Sigmoid colon (tissue), 4 donors: ENCODE measurements at regions not wholly inside any gene's neighbourhood (a gene's known extent, or its start where the extent isn't known, plus 50 kb on each side); places are given as distances from the start of the nearest gene placed in this dataset.

Source experiments
- CTCF ChIP-seq, 4 experiments: fragments of 450-650 bp in 3 of 4; fragments of 200-600 bp in 1 of 4; IDR thresholded peaks; one replicate each; pipeline ENCODE4 v1.5.1; 2016 to 2019; ENCODE audit warnings: antibody characterized with exemption in 4 of 4, mild to moderate bottlenecking in 3 of 4, moderate library complexity in 2 of 4
- EP300 ChIP-seq, 4 donors: sonication (generic); formaldehyde crosslinking; IDR thresholded peaks; one replicate each; pipeline ENCODE4 v1.6.1; 2017; ENCODE audit warnings: antibody characterized with exemption in 4 of 4
- POLR2AphosphoS5 ChIP-seq, 4 donors: sonication (generic); formaldehyde crosslinking; IDR thresholded peaks; one replicate each; pipeline ENCODE4 v1.6.1; 2017; ENCODE audit warnings: antibody characterized with exemption in 4 of 4

DNA sequence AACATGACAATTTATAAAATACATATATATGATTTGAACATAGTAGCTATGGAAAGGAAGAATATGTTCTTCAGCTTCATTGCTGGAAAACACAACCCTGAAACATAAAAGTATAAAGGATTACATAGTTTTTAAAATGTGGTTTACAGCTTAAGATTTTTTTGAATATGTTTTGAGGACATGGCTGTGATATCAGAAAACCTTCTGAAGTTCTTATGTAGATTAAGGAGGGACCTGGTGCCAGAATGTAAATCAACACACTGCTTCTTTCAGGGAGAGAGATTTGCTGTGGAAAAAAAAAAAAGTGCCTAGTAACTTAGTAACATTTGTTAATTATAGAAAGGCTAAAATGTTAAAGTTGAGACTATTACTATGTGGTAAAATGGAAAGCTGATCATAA is 1261.8 kb downstream of the ADGRL3 start:
- TF ChIP-seq CTCF (IDR thresholded peaks at IDR 0.05) (no peak), EP300 (IDR thresholded peaks at IDR 0.05) (no peak), POLR2AphosphoS5 (IDR thresholded peaks at IDR 0.05) (no peak)
